Stimulated activated CD4-positive, alpha-beta T cell treated with anti-CD3 and anti-CD28 coated beads, Interleukin-1b, Interleukin-23, amount 100 ng/mL, for 48 hours (primary cell): ENCODE measurements at regions not wholly inside any gene's neighbourhood (a gene's known extent, or its start where the extent isn't known, plus 50 kb on each side); places are given as distances from the start of the nearest gene placed in this dataset.

Source experiments
- DNase-seq: peaks from one replicate; pipeline ENCODE4 v3.0.0-alpha.2; 2020

GRCh38 chr11:27187848-27188621, 147.4 kb downstream of the BBOX1 start:
- DNase-seq: no peak

GRCh38 chr11:27187075-27187847, 146.6 kb downstream of the BBOX1 start:
- DNase-seq: no peak

GRCh38 chr11:27186580-27186979, 146.0 kb downstream of the BBOX1 start:
- DNase-seq: no peak

- no peak for DNase-seq
Measured at GRCh38 chr11:27184458-27185312, 144.1 kb downstream of the BBOX1 start.

GRCh38 chr11:27183672-27184457, 143.2 kb downstream of the BBOX1 start:
- peak; percentile 15 for DNase-seq

- no peak for DNase-seq
Measured at GRCh38 chr11:27179334-27179733, 138.7 kb downstream of the BBOX1 start.

- no peak for DNase-seq
Measured at GRCh38 chr11:27178859-27179258, 138.2 kb downstream of the BBOX1 start.
